Ovary (tissue), 7 donors: ENCODE measurements at regions not wholly inside any gene's neighbourhood (a gene's known extent, or its start where the extent isn't known, plus 50 kb on each side); places are given as distances from the start of the nearest gene placed in this dataset.
"Not testable (repeated sequence)": the region's sequence is repeated elsewhere in the genome, so short reads cannot be mapped to it uniquely, and the experiment has no call there.

Experiments used
- DNase-seq, 5 donors: peaks; one replicate each; pipeline ENCODE4 v3.0.0-alpha.2; 2019 to 2020
- H3K27ac ChIP-seq, 2 donors: fragments of 200-600 bp; one replicate each; pipeline versions ENCODE4 v1.5.1 to v1.8.0; 2019 to 2022
- H3K27me3 ChIP-seq: fragments of 200-600 bp; one replicate; pipeline ENCODE4 v1.8.0; 2022
- H3K36me3 ChIP-seq: fragments of 200-600 bp; sonication (generic); one replicate; pipeline ENCODE4 v1.5.1; 2019
- H3K4me1 ChIP-seq: one replicate; pipeline ENCODE4 v1.8.1; 2013; ENCODE audit warnings: mild to moderate bottlenecking, moderate library complexity; ENCODE audit not compliant: insufficient read depth
- H3K4me3 ChIP-seq: fragments of 200-600 bp; sonication (generic); one replicate; pipeline ENCODE4 v1.5.1; 2017
- H3K9me3 ChIP-seq, 2 donors: fragments of 200-600 bp in 1 of 2; sonication (generic) in 1 of 2; one replicate each; pipeline versions ENCODE4 v1.5.1 to v1.8.1; 2013 to 2019; ENCODE audit warnings: mild to moderate bottlenecking in 1 of 2, moderate library complexity in 1 of 2
- EP300 ChIP-seq: sonication (generic); formaldehyde crosslinking; IDR thresholded peaks from one replicate; pipeline ENCODE4 v1.6.1; 2017; ENCODE audit warnings: antibody characterized with exemption
- POLR2A ChIP-seq: fragments of 450-650 bp; IDR thresholded peaks from one replicate; pipeline ENCODE4 v1.6.1; 2017; ENCODE audit warnings: antibody characterized with exemption, mild to moderate bottlenecking, moderate library complexity
- WGBS, 3 donors: extraction: QIAGEN DNeasy Blood & Tissue Kit in 1 of 3; methylation state at CpG; one replicate each; pipeline versions ENCODE4 v1.1.5 to v1.1.7; 2013 to 2017; 5-methylcytosine and 5-hydroxymethylcytosine counted together
- intact Hi-C, 4 donors: fragments of 100-400 bp; cut with DNase I; formaldehyde crosslinking; loops; one replicate each; pipeline versions ENCODE4 v1.11.0 to v1.15.1; 2022 to 2023
- TF ChIP-seq, protein P1 (sequence below), 3 donors: fragments of 450-650 bp in 2 of 3; fragments of 200-600 bp in 1 of 3; IDR thresholded peaks; one replicate each; pipeline versions ENCODE4 v1.5.1 to v1.8.0; 2016 to 2022; ENCODE audit warnings: antibody characterized with exemption in 3 of 3, mild to moderate bottlenecking in 1 of 3
- donor health status: DM: no; HTN: no; CAD: no; lungs with moderate emphysema.
- donor health status: DM: no; HTN: no; CAD: no.
- donor health status: Bipolar disorder and iron deficiency.
- donor health status: DM: no; HTN: no; CAD: no.
- donor health status: DM: yes; HTN: yes; CAD: no.

DNA sequence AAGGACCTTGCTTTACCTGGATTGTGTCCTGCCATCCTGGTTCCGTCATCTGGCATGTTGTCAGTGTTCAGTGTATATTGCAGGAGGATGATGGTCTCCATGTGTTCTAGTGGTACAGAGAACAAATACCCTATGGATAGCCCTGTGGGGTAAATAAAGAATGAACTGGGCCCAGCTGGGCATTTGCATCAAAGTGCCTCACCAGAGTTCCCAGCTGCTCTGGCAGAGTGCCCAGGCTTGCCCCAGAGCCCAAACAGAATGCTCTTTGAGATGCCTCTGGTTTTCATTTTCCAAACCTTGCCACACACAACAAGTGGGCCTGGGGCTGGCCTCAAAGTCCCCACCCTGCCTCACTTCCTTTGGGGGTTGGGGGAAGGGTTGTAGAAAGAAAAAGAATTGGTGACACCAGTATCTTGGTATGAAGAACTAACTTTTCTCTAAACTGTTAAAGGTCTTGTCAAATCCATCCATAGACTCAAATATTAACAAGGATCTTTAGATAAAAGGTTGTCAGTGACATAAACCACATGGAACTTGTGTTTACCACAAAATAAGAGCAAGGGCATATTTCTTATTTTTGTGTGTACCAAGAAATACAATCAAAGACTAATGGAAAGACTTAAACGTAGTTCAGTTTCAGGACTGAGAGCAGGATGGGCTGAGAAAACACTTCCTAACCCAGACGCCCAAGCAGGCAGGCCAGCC, 82.2 kb downstream of the LMO4 start:
- no peak for DNase-seq
- Histone ChIP-seq H3K27me3 (no peaks in the 10 kb centered on the region), H3K4me3 (no peak overlapping the region), H3K4me1 (no peaks in the 10 kb centered on the region), H3K27ac (no peak overlapping the region), H3K9me3 (no peaks in the 10 kb centered on the region), H3K36me3 (no peaks in the 10 kb centered on the region)
- 82 to 84% (median 83%) methylated on average over 3 of the region's 3 CpGs for WGBS, 3 donors
- TF ChIP-seq, protein P1, sequence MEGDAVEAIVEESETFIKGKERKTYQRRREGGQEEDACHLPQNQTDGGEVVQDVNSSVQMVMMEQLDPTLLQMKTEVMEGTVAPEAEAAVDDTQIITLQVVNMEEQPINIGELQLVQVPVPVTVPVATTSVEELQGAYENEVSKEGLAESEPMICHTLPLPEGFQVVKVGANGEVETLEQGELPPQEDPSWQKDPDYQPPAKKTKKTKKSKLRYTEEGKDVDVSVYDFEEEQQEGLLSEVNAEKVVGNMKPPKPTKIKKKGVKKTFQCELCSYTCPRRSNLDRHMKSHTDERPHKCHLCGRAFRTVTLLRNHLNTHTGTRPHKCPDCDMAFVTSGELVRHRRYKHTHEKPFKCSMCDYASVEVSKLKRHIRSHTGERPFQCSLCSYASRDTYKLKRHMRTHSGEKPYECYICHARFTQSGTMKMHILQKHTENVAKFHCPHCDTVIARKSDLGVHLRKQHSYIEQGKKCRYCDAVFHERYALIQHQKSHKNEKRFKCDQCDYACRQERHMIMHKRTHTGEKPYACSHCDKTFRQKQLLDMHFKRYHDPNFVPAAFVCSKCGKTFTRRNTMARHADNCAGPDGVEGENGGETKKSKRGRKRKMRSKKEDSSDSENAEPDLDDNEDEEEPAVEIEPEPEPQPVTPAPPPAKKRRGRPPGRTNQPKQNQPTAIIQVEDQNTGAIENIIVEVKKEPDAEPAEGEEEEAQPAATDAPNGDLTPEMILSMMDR (IDR thresholded peaks at IDR 0.05), result no peak
- TF ChIP-seq EP300 (no peak), POLR2A (no peak)
- intact Hi-C loops, result no loop called here

DNA sequence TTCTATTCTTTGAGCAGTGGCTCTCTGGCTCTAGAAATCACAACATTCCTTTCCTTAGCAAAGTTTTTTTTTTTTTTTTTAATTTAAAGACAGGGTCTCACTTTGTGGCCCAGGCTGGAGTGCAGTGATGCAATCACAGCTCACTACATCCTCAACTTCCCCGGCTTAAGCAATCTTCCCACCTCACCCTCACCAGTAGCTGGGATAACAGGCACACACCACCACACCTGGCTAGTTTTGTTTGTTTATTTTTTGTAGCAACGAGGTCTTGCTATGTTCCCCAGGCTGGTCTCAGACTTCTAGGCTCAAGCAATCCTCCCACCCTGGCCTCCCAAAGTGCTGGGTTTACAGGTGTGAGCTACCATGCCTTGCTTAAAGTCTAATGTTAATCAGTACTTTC, 85.2 kb downstream of the LMO4 start:
- H3K9me3 ChIP-seq, H3K4me3 ChIP-seq, H3K4me1 ChIP-seq, H3K36me3 ChIP-seq, intact Hi-C loops, H3K27ac ChIP-seq, H3K27me3 ChIP-seq, DNase-seq: not testable (repeated sequence)
- 64 to 78% (median 71%) methylated on average over 2 of the region's 2 CpGs for WGBS, 3 donors

DNA sequence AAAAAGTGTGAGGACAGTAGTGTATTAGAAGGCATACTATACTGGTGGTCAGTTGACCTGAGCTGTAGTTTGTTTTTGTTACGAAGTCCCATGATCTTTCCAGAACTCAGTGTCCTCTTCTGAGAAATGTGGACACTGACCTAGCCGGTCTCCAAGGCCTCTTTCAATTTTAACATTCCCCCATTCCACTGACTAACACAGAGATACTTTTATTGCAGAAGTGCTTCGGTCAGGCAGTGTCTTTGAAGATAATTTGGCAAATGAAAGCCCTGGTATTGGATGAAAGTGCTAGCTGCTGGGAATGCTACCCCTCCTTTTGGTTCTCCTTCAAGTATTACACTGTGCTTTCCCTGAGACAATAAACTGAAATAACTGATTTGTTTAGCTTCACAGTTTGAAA, 89.4 kb downstream of the LMO4 start:
- no peak overlapping the region for H3K4me3 ChIP-seq
- H3K4me1 ChIP-seq, result no peaks in the 10 kb centered on the region
- H3K36me3 ChIP-seq, result no peaks in the 10 kb centered on the region
- WGBS, 3 donors, result 32 to 52% (median 33%) methylated on average over 3 of the region's 3 CpGs
- intact Hi-C loops, result no loop called here
- no peak for DNase-seq
- no peak for TF ChIP-seq EP300
- TF ChIP-seq, protein P1 (IDR thresholded peaks at IDR 0.05), result no peak
- TF ChIP-seq POLR2A, result no peak
- H3K27ac ChIP-seq, result no peak overlapping the region
- no peaks in the 10 kb centered on the region for H3K9me3 ChIP-seq
- H3K27me3 ChIP-seq, result no peaks in the 10 kb centered on the region

- intact Hi-C loops, result no loop called here
- H3K27me3 ChIP-seq, result no peaks in the 10 kb centered on the region
- TF ChIP-seq, protein P1 (IDR thresholded peaks at IDR 0.05), result no peak
- TF ChIP-seq EP300 (no peak), POLR2A (no peak)
These were observed 93.1 kb downstream of the LMO4 start for GRCh38 chr1:87421809-87422208.

DNA sequence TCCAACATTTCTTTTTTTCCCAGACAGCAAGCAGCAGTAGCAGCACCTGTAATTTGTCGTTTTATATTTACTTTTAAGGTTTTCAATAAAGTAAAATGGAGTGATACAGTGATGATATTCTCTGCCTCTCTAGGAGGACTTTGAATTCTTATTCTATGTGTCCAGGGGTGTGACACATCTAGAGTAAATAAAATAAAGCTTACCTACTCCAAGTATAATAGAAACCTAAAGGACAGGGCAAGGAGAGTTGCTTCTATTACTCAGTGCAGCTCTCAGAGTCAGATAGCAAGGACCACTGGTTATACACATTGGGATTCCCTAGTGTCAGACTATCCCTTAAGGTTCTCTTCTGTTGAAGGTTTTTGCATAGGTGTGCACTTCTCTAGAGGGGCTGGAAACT, 95.9 kb downstream of the LMO4 start:
- intact Hi-C loops, result no loop called here
- Histone ChIP-seq H3K4me3 (no peak overlapping the region), H3K9me3 (no peaks in the 10 kb centered on the region), H3K4me1 (no peaks in the 10 kb centered on the region), H3K27me3 (no peaks in the 10 kb centered on the region), H3K36me3 (no peaks in the 10 kb centered on the region), H3K27ac (no peak overlapping the region)
- WGBS, 3 donors, result 81 to 93% (median 90%) methylated on average over 1 of the region's 1 CpG
- TF ChIP-seq POLR2A, result no peak
- TF ChIP-seq, protein P1 (IDR thresholded peaks at IDR 0.05), result no peak
- TF ChIP-seq EP300, result no peak
- no peak for DNase-seq

More at GRCh38 chr1:87421809-87422208, 93.1 kb downstream of the LMO4 start:
- Histone ChIP-seq H3K36me3 (no peaks in the 10 kb centered on the region), H3K4me3 (no peak overlapping the region), H3K27ac (no peak overlapping the region), H3K4me1 (no peaks in the 10 kb centered on the region), H3K9me3 (no peaks in the 10 kb centered on the region)
- no peak for DNase-seq
